ENCODE measurements at regions not wholly inside any gene's neighbourhood (a gene's known extent, or its start where the extent isn't known, plus 50 kb on each side); places are given as distances from the start of the nearest gene placed in this dataset.

GRCh38 chr2:167733747-167734146 is 513.6 kb downstream of the STK39 start:
- no peak overlapping the region for H3K4me3 ChIP-seq
- no peaks in the 10 kb centered on the region for H3K9me3 ChIP-seq
- H3K4me1 ChIP-seq, result no peaks in the 10 kb centered on the region
- TF ChIP-seq CTCF (IDR thresholded peaks at IDR 0.05), result no peak
- no peak overlapping the region for H3K27ac ChIP-seq
- intact Hi-C loops (cut with DNase I), result no loop called here
- no peak overlapping the region for H3K9ac ChIP-seq (ENCODE audit: low read depth in 2 of 2, low read length in 2 of 2)
- DNase-seq, result peak; percentile 41
- no peaks in the 10 kb centered on the region for H3K27me3 ChIP-seq
- H3K36me3 ChIP-seq, result no peaks in the 10 kb centered on the region

GRCh38 chr2:167732326-167732725 is 515.1 kb downstream of the STK39 start:
- TF ChIP-seq CTCF (IDR thresholded peaks at IDR 0.05), result no peak
- H3K27me3 ChIP-seq, result no peaks in the 10 kb centered on the region
- DNase-seq, result no peak
- no peak overlapping the region for H3K4me3 ChIP-seq
- H3K9ac ChIP-seq (ENCODE audit: low read depth in 2 of 2, low read length in 2 of 2), result no peak overlapping the region
- H3K27ac ChIP-seq, result no peak overlapping the region
- intact Hi-C loops (cut with DNase I), result no loop called here
- no peaks in the 10 kb centered on the region for H3K36me3 ChIP-seq
- H3K4me1 ChIP-seq, result no peaks in the 10 kb centered on the region
- H3K9me3 ChIP-seq, result no peaks in the 10 kb centered on the region

- Histone ChIP-seq H3K9me3 (no peaks in the 10 kb centered on the region), H3K9ac (ENCODE audit: low read depth in 2 of 2, low read length in 2 of 2) (no peak overlapping the region), H3K27me3 (no peaks in the 10 kb centered on the region), H3K4me1 (no peaks in the 10 kb centered on the region), H3K4me3 (no peak overlapping the region), H3K36me3 (no peaks in the 10 kb centered on the region), H3K27ac (no peak overlapping the region)
- no peak for DNase-seq
- no peak for TF ChIP-seq CTCF (IDR thresholded peaks at IDR 0.05)
- intact Hi-C loops (cut with DNase I), result no loop called here
Measured at GRCh38 chr2:167729911-167730310, 517.5 kb downstream of the STK39 start.

- Histone ChIP-seq H3K36me3 (no peaks in the 10 kb centered on the region), H3K9me3 (no peaks in the 10 kb centered on the region), H3K9ac (ENCODE audit: low read depth in 2 of 2, low read length in 2 of 2) (no peak overlapping the region), H3K27ac (no peak overlapping the region), H3K4me1 (no peaks in the 10 kb centered on the region), H3K4me3 (no peak overlapping the region), H3K27me3 (no peaks in the 10 kb centered on the region)
- DNase-seq, result no peak
- no peak for TF ChIP-seq CTCF (IDR thresholded peaks at IDR 0.05)
- intact Hi-C loops (cut with DNase I), result no loop called here
Measured at GRCh38 chr2:167726788-167727187, 520.6 kb downstream of the STK39 start.

GRCh38 chr2:167721593-167721992 is 525.8 kb downstream of the STK39 start:
- H3K9ac ChIP-seq (ENCODE audit: low read depth in 2 of 2, low read length in 2 of 2), result no peak overlapping the region
- DNase-seq, result no peak
- TF ChIP-seq CTCF (IDR thresholded peaks at IDR 0.05), result no peak
- H3K27ac ChIP-seq, result no peak overlapping the region
- H3K4me3 ChIP-seq, result no peak overlapping the region
- intact Hi-C loops (cut with DNase I), result no loop called here
- H3K27me3 ChIP-seq, result no peaks in the 10 kb centered on the region
- H3K36me3 ChIP-seq, result no peaks in the 10 kb centered on the region
- H3K4me1 ChIP-seq, result no peaks in the 10 kb centered on the region
- H3K9me3 ChIP-seq, result no peaks in the 10 kb centered on the region

- no peaks in the 10 kb centered on the region for H3K9me3 ChIP-seq
- H3K9ac ChIP-seq (ENCODE audit: low read depth in 2 of 2, low read length in 2 of 2), result no peak overlapping the region
- no peaks in the 10 kb centered on the region for H3K36me3 ChIP-seq
- TF ChIP-seq CTCF (IDR thresholded peaks at IDR 0.05), result no peak
- no peak overlapping the region for H3K27ac ChIP-seq
- intact Hi-C loops (cut with DNase I), result no loop called here
- DNase-seq, result no peak
- no peaks in the 10 kb centered on the region for H3K27me3 ChIP-seq
- no peaks in the 10 kb centered on the region for H3K4me1 ChIP-seq
- H3K4me3 ChIP-seq, result no peak overlapping the region
Measured at GRCh38 chr2:167719410-167719809, 528.0 kb downstream of the STK39 start.
